Activated CD8-positive, alpha-beta T cell treated with anti-CD3 and anti-CD28 coated beads, Interleukin-2, amount 10 ng/mL, durations not matched to agents 7 days and 5 days (primary cell): ENCODE measurements at regions not wholly inside any gene's neighbourhood (a gene's known extent, or its start where the extent isn't known, plus 50 kb on each side); places are given as distances from the start of the nearest gene placed in this dataset.

ENCODE experiments used
- ATAC-seq: fragments of 150-1000 bp; cut with Tn5 transposase; one replicate; pipeline ENCODE4 v1.10.0; 2021; ENCODE audit warnings: moderate library complexity
- CTCF ChIA-PET: fragments of 350-600 bp; sonication (Branson Sonifier 250); formaldehyde crosslinking; loops from one replicate; lab custom pipeline; 2021; ENCODE audit warnings: antibody characterized with exemption; lab: Charles Lee
- POLR2A ChIA-PET: fragments of 350-600 bp; sonication (Branson Sonifier 250); formaldehyde crosslinking; loops from one replicate; lab custom pipeline; 2021; ENCODE audit warnings: antibody characterized with exemption; lab: Charles Lee
- DNase-seq: peaks from one replicate; pipeline ENCODE4 v3.0.0-alpha.2; 2020
- H3K27ac Mint-ChIP-seq: one replicate; pipeline ENCODE4 v1.8.0; 2021; ENCODE audit warnings: mild to moderate bottlenecking, mixed read lengths
- H3K27me3 Mint-ChIP-seq: one replicate; pipeline ENCODE4 v1.8.0; 2021; ENCODE audit warnings: low read depth, mixed read lengths
- H3K36me3 Mint-ChIP-seq: one replicate; pipeline ENCODE4 v1.8.0; 2021; ENCODE audit warnings: low read depth, mixed read lengths
- H3K4me1 Mint-ChIP-seq: one replicate; pipeline ENCODE4 v1.8.0; 2021; ENCODE audit warnings: low read depth, mixed read lengths
- H3K4me3 Mint-ChIP-seq: one replicate; pipeline ENCODE4 v1.8.0; 2021; ENCODE audit warnings: mild to moderate bottlenecking, mixed read lengths
- H3K9me3 Mint-ChIP-seq: one replicate; pipeline ENCODE4 v1.8.0; 2022; ENCODE audit warnings: mixed read lengths; ENCODE audit not compliant: insufficient read depth

DNA sequence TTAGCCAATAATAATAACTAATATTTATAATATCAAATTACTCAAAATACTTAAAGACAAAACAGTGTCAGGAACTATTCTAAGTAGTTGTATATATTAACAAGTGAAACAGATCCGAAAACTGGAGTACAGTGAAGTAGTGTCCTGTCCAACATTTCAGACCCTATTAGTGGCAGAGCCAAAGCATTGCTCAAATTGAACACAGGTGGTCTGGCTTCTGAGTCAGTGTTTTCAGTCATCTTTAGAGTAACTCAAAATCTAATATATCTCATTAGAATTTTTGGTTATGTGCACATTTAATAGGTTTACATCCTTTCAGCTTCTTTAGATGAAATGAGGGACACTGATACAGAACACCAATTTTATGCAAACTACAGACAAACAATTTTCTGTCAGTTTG lies 652.5 kb downstream of the CDH11 start:
- CTCF ChIA-PET = no interaction called here
- Mint-ChIP-seq H3K27me3 (no peaks in the 10 kb centered on the region), H3K4me3 (no peak overlapping the region), H3K9me3 (peaks cover 33% of the 10 kb centered on the region), H3K36me3 (no peaks in the 10 kb centered on the region), H3K4me1 (no peaks in the 10 kb centered on the region), H3K27ac (no peak overlapping the region)
- DNase-seq (no peak), ATAC-seq (no peak)
- POLR2A ChIA-PET = no interaction called here

DNA sequence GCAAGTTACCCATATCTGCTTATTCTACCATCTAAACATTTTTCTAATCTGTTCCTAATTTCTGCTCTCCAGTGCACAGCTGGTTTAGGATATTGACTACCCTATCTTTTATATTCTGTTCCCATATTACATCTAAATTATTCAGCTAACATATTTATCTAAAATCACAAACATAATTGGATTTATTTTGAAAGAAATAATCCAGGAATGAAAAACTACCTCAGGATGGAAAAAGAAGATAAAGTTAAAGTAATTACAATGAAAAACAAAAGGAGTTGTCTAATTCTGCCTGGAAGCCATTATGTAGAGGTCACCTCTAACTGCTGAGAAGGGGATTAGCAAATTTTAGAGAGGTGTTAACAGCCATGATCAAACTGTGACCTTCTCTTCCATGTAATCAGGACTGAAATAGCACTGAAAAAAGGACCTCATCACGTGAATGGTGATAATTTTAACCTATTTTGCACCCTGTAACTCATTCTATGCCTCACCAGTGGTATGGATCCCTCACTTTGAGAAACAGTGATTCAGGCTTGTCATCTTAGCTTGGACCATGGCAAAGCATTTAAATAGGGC lies 653.3 kb downstream of the CDH11 start:
- Mint-ChIP-seq H3K4me3 (no peak overlapping the region), H3K9me3 (peaks cover 29% of the 10 kb centered on the region), H3K27ac (no peak overlapping the region), H3K4me1 (no peaks in the 10 kb centered on the region), H3K27me3 (no peaks in the 10 kb centered on the region), H3K36me3 (no peaks in the 10 kb centered on the region)
- ChIA-PET CTCF (no interaction called here), POLR2A (no interaction called here)
- DNase-seq (no peak), ATAC-seq (no peak)

DNA sequence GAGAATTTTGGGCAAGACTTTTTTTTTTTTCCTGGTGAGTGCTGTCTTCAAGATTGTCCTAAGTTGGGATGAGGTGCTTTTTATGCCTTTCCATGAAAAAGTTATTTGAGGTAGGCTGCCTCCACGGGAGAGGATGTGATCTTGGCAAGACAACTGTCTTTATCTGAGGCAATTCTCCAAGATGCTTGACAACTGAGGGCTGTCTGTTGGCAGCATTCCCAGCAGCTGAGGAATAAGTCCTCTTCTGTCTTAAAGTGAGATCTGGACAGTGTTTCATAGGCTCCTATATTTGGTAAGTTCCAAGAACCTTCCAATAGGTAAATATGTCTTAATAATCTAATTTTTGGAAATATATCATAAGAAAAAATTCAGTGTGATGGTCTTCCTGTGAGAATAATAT lies 662.0 kb downstream of the CDH11 start:
- Mint-ChIP-seq H3K36me3 (no peaks in the 10 kb centered on the region), H3K27me3 (no peaks in the 10 kb centered on the region), H3K4me3 (no peak overlapping the region), H3K4me1 (no peaks in the 10 kb centered on the region), H3K9me3 (peaks cover 16% of the 10 kb centered on the region), H3K27ac (no peak overlapping the region)
- ATAC-seq (no peak), DNase-seq (no peak)
- POLR2A ChIA-PET = no interaction called here
- CTCF ChIA-PET = no interaction called here

DNA sequence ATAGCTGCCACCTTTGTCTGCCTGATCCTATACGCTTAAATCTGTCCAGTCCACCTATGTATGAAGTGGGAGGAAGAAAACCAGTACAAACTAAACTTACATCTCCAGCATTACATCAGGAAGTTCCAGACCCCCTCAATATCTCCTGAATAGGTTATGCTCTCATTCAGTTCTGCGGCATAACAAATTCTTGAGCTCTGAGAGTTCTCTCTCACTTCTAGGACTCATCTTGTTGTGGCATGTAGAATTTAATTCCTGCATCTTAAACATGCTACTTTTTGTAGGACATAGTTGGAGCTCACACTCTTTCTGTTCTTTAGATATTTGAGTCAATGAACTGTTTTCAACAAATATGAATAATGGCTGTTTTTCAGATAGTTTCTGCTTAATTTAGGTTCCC lies 662.5 kb downstream of the CDH11 start:
- H3K36me3 Mint-ChIP-seq = no peaks in the 10 kb centered on the region
- no peaks in the 10 kb centered on the region for H3K27me3 Mint-ChIP-seq
- DNase-seq (no peak), ATAC-seq (no peak)
- H3K27ac Mint-ChIP-seq = no peak overlapping the region
- H3K4me3 Mint-ChIP-seq = no peak overlapping the region
- ChIA-PET CTCF (no interaction called here), POLR2A (no interaction called here)
- H3K4me1 Mint-ChIP-seq = no peaks in the 10 kb centered on the region
- peaks cover 13% of the 10 kb centered on the region for H3K9me3 Mint-ChIP-seq

DNA sequence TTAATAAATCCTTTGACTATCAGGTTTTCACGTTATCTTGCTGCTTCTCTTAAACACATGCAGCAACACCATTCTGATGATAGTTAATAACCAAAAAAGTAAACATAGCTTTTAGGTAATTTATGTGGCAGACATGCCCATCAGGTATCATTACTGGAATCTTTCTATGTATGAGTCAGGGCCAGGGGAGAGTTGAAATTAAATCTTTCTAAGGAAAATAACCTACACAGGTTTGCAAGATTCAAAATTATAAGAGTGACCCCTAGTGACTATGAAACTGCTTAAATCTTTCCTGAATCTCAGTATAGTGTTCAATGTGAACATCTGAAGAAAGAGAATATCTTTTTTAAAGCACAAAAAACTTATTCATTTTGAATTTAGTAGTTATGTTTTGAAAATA lies 666.6 kb downstream of the CDH11 start:
- DNase-seq = no peak
- Mint-ChIP-seq H3K9me3 (peaks cover 8% of the 10 kb centered on the region), H3K4me3 (no peak overlapping the region), H3K4me1 (no peaks in the 10 kb centered on the region), H3K27ac (no peak overlapping the region), H3K36me3 (no peaks in the 10 kb centered on the region), H3K27me3 (no peaks in the 10 kb centered on the region)
- no peak for ATAC-seq
- CTCF ChIA-PET = no interaction called here
- POLR2A ChIA-PET = no interaction called here

DNA sequence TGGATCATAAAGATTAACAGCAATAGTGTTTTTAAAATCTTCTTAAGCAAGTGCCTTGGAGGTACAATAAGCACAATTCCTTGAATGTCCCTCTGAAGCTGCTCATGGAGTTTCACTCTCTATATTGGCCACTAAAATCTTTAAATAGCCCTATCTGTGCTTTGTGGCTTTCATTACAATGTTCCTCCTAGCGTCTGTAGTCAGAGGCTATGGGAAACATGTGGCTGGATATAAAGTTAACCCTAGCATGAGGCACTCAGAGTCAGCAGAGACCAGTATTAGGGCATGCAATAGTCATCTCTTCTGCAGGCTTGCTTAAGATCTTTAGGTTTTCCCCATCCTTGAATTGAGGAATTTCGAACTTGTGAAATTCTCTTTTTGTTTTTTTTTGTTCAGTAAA lies 668.2 kb downstream of the CDH11 start:
- H3K4me3 Mint-ChIP-seq = no peak overlapping the region
- DNase-seq = no peak
- H3K4me1 Mint-ChIP-seq = no peaks in the 10 kb centered on the region
- no peak for ATAC-seq
- no peak overlapping the region for H3K27ac Mint-ChIP-seq
- no peaks in the 10 kb centered on the region for H3K27me3 Mint-ChIP-seq
- ChIA-PET POLR2A (no interaction called here), CTCF (no interaction called here)
- H3K9me3 Mint-ChIP-seq = peaks cover 5% of the 10 kb centered on the region
- H3K36me3 Mint-ChIP-seq = no peaks in the 10 kb centered on the region

DNA sequence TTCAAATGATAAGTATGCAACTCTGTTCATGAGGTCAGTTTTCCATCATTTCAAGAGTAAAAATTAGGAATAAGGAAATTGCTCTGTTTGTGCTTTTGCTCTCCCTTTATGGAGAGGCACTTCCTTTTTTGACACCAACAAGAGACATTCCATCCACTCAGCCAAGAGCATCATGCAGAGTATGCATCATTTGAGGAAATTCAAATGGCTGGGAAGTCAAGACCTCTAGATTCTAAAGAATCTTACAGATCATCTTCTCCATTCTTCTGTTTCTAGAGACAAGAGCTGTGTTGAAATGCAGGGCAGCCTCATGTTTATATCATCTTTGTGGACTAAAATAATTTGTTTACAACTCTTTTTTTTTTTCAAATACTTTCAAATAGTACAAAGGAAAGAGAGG lies 669.4 kb downstream of the CDH11 start:
- Mint-ChIP-seq H3K4me1 (no peaks in the 10 kb centered on the region), H3K4me3 (no peak overlapping the region), H3K27ac (no peak overlapping the region), H3K9me3 (peaks cover 7% of the 10 kb centered on the region), H3K27me3 (no peaks in the 10 kb centered on the region), H3K36me3 (no peaks in the 10 kb centered on the region)
- CTCF ChIA-PET = no interaction called here
- POLR2A ChIA-PET = no interaction called here
- no peak for ATAC-seq
- no peak for DNase-seq

DNA sequence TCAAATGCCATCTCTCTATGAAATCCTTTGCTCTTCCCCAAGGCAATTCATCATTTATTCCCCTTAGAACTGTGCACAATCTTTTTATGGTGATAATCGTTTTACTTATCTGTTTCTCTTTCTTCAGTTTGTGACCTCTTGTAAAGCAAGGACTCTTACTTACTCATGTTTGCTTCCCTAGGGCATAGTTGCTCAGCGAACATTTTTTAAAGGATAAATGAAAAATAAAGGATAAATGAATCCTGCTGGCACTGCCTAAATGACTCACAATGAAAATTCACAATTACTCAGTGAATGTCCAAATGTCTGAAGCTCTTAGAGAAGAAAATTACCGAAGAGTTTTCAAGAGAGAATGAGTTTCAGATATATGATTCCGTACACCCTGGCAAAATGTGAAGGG lies 671.7 kb downstream of the CDH11 start:
- no peaks in the 10 kb centered on the region for H3K27me3 Mint-ChIP-seq
- H3K4me3 Mint-ChIP-seq = no peak overlapping the region
- no peaks in the 10 kb centered on the region for H3K4me1 Mint-ChIP-seq
- peaks cover 11% of the 10 kb centered on the region for H3K9me3 Mint-ChIP-seq
- CTCF ChIA-PET = no interaction called here
- H3K27ac Mint-ChIP-seq = no peak overlapping the region
- no peak for DNase-seq
- no peak for ATAC-seq
- POLR2A ChIA-PET = interaction anchor here (0.6 kb wide), 1 partner anchor 20 kb away, joined by 4 read pairs; no protein-coding TSS in a partner anchor
- H3K36me3 Mint-ChIP-seq = no peaks in the 10 kb centered on the region

DNA sequence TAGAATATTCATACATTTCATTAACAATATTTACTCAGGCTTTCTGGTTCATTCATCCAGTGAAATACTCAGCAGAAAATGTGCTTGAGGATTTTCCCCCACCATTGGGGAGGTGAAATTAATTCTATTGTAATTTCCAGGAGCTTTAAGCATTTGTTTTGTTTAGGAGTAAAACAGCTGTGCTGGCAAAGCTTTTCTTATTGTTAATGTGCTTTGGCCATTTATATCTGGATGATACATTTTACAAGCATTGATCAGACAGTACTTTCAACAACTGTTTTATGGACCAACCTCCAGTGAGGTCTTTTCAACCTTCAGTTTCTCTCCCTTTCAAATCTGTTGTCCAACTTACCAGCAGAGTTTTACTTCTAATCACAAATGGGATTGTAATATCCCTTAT lies 672.4 kb downstream of the CDH11 start:
- no peaks in the 10 kb centered on the region for H3K4me1 Mint-ChIP-seq
- ChIA-PET POLR2A (no interaction called here), CTCF (no interaction called here)
- H3K9me3 Mint-ChIP-seq = peaks cover 12% of the 10 kb centered on the region
- H3K27ac Mint-ChIP-seq = no peak overlapping the region
- DNase-seq (no peak), ATAC-seq (no peak)
- no peaks in the 10 kb centered on the region for H3K36me3 Mint-ChIP-seq
- no peak overlapping the region for H3K4me3 Mint-ChIP-seq
- H3K27me3 Mint-ChIP-seq = no peaks in the 10 kb centered on the region

DNA sequence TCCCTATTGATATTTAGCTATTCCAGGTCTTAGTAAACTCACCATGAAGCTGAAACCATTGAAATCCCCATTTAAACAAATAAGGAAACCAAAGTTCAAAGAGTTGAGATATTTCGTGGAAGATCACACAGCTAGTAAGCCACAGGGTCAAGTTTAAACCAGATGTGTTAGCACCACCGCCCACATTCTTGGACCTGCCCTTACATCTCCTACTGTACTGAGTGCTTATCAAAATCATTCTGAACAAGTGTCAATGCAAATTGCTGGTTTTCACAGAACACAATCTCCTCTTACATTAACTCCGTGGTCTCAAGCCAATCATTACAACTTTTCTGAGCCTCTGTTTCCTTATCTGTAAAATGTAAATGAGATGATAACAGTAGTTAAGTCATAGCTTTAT lies 676.2 kb downstream of the CDH11 start:
- H3K4me3 Mint-ChIP-seq = no peak overlapping the region
- no peaks in the 10 kb centered on the region for H3K4me1 Mint-ChIP-seq
- no peak overlapping the region for H3K27ac Mint-ChIP-seq
- no peak for ATAC-seq
- CTCF ChIA-PET = no interaction called here
- POLR2A ChIA-PET = no interaction called here
- H3K36me3 Mint-ChIP-seq = no peaks in the 10 kb centered on the region
- H3K9me3 Mint-ChIP-seq = peaks cover 16% of the 10 kb centered on the region
- no peaks in the 10 kb centered on the region for H3K27me3 Mint-ChIP-seq
- DNase-seq = no peak

DNA sequence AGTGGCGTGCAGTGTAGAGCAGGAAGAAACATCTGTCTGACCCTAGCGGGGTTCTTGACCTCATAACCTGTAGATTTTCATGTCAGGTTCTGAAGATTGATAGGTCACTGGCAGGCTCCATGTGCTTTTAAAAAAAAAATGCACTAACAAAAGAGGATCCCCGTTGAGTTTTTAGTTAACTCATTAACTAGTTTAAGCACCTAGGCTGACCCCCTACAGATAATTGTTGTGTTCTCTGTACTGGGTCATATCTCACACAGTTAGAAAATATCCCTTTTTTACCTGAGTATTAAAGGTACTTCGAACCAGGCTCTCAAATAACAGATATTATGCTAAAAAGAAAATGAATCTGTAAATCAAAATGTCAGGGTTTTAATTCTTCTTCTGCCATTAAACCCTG lies 676.6 kb downstream of the CDH11 start:
- no peaks in the 10 kb centered on the region for H3K36me3 Mint-ChIP-seq
- no peak overlapping the region for H3K4me3 Mint-ChIP-seq
- DNase-seq (no peak), ATAC-seq (no peak)
- CTCF ChIA-PET = no interaction called here
- no peak overlapping the region for H3K27ac Mint-ChIP-seq
- no peaks in the 10 kb centered on the region for H3K4me1 Mint-ChIP-seq
- H3K27me3 Mint-ChIP-seq = no peaks in the 10 kb centered on the region
- POLR2A ChIA-PET = no interaction called here
- peaks cover 18% of the 10 kb centered on the region for H3K9me3 Mint-ChIP-seq

DNA sequence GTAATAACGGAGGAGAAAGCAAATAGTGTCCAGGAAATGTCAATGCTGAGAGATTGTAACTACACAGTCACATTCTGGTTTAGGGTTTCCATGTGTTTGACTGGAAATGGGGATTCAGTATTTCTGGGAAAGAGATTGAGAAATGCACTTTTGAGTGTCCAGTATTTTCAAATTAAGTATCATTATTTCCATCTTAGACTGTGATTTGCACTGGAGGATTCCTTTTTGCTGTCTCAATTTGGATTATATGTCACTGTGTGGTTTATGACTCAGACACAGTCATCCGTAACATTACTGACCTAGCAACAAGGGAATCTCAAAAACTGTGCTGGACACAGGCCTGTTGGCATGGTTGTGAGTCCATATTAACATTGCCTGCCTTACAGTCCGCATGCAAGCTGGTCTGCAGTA lies 681.4 kb downstream of the CDH11 start:
- POLR2A ChIA-PET = no interaction called here
- no peak overlapping the region for H3K27ac Mint-ChIP-seq
- CTCF ChIA-PET = no interaction called here
- H3K36me3 Mint-ChIP-seq = no peaks in the 10 kb centered on the region
- no peak overlapping the region for H3K4me3 Mint-ChIP-seq
- no peaks in the 10 kb centered on the region for H3K4me1 Mint-ChIP-seq
- DNase-seq (no peak), ATAC-seq (no peak)
- H3K27me3 Mint-ChIP-seq = no peaks in the 10 kb centered on the region
- H3K9me3 Mint-ChIP-seq = peaks cover 17% of the 10 kb centered on the region

DNA sequence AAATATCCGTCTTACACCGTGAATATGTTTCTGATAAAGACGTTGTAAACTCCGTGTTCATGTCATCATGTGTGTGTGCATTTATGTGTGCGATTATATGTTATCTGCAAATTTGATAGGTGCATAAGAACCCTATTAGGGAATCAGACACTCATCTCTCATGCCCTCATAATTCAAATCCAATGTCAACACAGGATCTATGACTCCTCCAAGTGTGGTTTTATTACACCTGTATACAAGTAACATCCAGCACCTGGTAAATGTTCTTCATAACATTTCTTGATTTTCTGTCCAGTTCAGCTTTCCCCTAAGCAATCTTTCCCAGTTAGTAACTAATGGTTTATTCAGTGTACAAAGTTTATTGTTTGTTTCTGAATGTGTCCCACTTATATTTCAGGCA lies 681.9 kb downstream of the CDH11 start:
- H3K9me3 Mint-ChIP-seq = peaks cover 20% of the 10 kb centered on the region
- ChIA-PET POLR2A (no interaction called here), CTCF (no interaction called here)
- no peaks in the 10 kb centered on the region for H3K27me3 Mint-ChIP-seq
- H3K27ac Mint-ChIP-seq = no peak overlapping the region
- ATAC-seq (no peak), DNase-seq (no peak)
- H3K4me3 Mint-ChIP-seq = no peak overlapping the region
- H3K4me1 Mint-ChIP-seq = no peaks in the 10 kb centered on the region
- no peaks in the 10 kb centered on the region for H3K36me3 Mint-ChIP-seq
